Heart left ventricle (tissue), 16 donors: ENCODE measurements at regions not wholly inside any gene's neighbourhood (a gene's known extent, or its start where the extent isn't known, plus 50 kb on each side); places are given as distances from the start of the nearest gene placed in this dataset.

Experiments used
- ATAC-seq, 4 donors: fragments of 200-7000 bp; cut with Tn5 transposase; one replicate each; pipeline ENCODE4 v1.9.1; 2020 to 2022; ENCODE audit warnings: moderate library complexity in 4 of 4, mild to moderate bottlenecking in 3 of 4, moderate number of reproducible peaks in 1 of 4
- DNase-seq, 5 donors: peaks; one replicate each; pipeline ENCODE4 v3.0.0-alpha.2; 2020
- H3K27ac ChIP-seq, 12 donors: fragments of 200-600 bp; sonication (generic) in 4 of 12; one replicate each; pipeline versions ENCODE4 v1.5.0 to v1.8.0; 2016 to 2022; ENCODE audit warnings: mild to moderate bottlenecking in 2 of 12
- H3K27me3 ChIP-seq, 9 donors: fragments of 200-600 bp; sonication (generic) in 2 of 9; one replicate each; pipeline versions ENCODE4 v1.5.1 to v1.8.0; 2016 to 2022; ENCODE audit warnings: mild to moderate bottlenecking in 3 of 9
- H3K36me3 ChIP-seq, 9 donors: fragments of 200-600 bp; sonication (generic) in 2 of 9; one replicate each; pipeline versions ENCODE4 v1.5.0 to v1.8.0; 2018 to 2022; ENCODE audit warnings: mild to moderate bottlenecking in 2 of 9
- H3K4me1 ChIP-seq, 12 donors: fragments of 200-600 bp; sonication (generic) in 4 of 12; one replicate each; pipeline versions ENCODE4 v1.5.0 to v1.8.0; 2016 to 2022; ENCODE audit warnings: mild to moderate bottlenecking in 3 of 12
- H3K4me3 ChIP-seq, 12 donors: fragments of 200-600 bp; sonication (generic) in 4 of 12; one replicate each; pipeline versions ENCODE4 v1.5.0 to v1.8.0; 2017 to 2022; ENCODE audit warnings: mild to moderate bottlenecking in 9 of 12, moderate library complexity in 4 of 12
- H3K9me3 ChIP-seq, 12 donors: fragments of 200-600 bp; sonication (generic) in 4 of 12; one replicate each; pipeline versions ENCODE4 v1.5.0 to v1.8.0; 2016 to 2022; ENCODE audit warnings: mild to moderate bottlenecking in 1 of 12
- POLR2A ChIP-seq, 2 donors: fragments of 450-650 bp; IDR thresholded peaks; one replicate each; pipeline ENCODE4 v1.6.1; 2017; ENCODE audit warnings: antibody characterized with exemption in 2 of 2, mild to moderate bottlenecking in 2 of 2, moderate library complexity in 2 of 2
- WGBS, 4 donors: extraction: QIAGEN DNeasy Blood & Tissue Kit in 2 of 4; methylation state at CpG; one replicate each; pipeline versions ENCODE4 v1.1.5 to v1.1.7; 2013 to 2018; 5-methylcytosine and 5-hydroxymethylcytosine counted together
- intact Hi-C, 10 donors: fragments of 100-400 bp; cut with DNase I; formaldehyde crosslinking; loops; one replicate each; pipeline versions ENCODE4 v1.11.1 to v1.14.2; 2022
- TF ChIP-seq, protein P1 (sequence below), 12 donors: fragments of 200-600 bp; sonication (generic) in 4 of 12; IDR thresholded peaks; one replicate each; pipeline versions ENCODE4 v1.5.0 to v1.8.0; 2018 to 2022; ENCODE audit warnings: antibody characterized with exemption in 12 of 12, mild to moderate bottlenecking in 5 of 12
- donor health status: ischemic (EF 13 %, LVEDD 7.1; RV severe dilation, severe dysfunction).
- donor health status: healthy with polysubstance abuse.
- donor health status: DM: no; HTN: yes; CAD: no.
- donor health status: DM: no; HTN: no; CAD: no.
- donor health status: ischemic (EF 25% LVEDD 6.9; RV normal size, moderate dysfunction).
- donor health status: ischemic (EF 25% LVEDD 5.7; RV mildly dilated, moderate dysfunction).
- donor health status: healthy.
- donor health status: DM: yes; HTN: yes; CAD: no.
- donor health status: ischemic (EF 35%, LVEDD 5.7; RV mildly dilated, moderate dysfunction).
- donor health status: nonischemic (EF 11% LVEDD 7.7; RV severe dilation, severe dysfunction).
- donor health status: DM: yes; HTN: yes; CAD: no.
- donor health status: PGD.
- donor health status: ischemic (EF 29% LVEDD 5.4; RV normal size, mild dysfunction).
- donor health status: nonischemic (EF 23%, LVEDD 6.1; RV moderate dilation, normal function).

- Histone ChIP-seq H3K27ac (peak overlapping the region in 1 of 12 donors; percentile 10), H3K4me1 (no peaks in the 10 kb centered on the region), H3K27me3 (peaks cover 0 to 40% (median 4%) of the 10 kb centered on the region in 9 donors), H3K9me3 (peaks cover 0 to 8% (median 3%) of the 10 kb centered on the region in 12 donors), H3K4me3 (no peak overlapping the region), H3K36me3 (no peaks in the 10 kb centered on the region)
- DNase-seq: no peak
- intact Hi-C loops: loop anchor here in 1 of 10 donors (5.0 kb wide), 1 partner anchor 49 kb away; no protein-coding TSS in a partner anchor
- no peak for ATAC-seq
- TF ChIP-seq POLR2A (IDR thresholded peaks at IDR 0.05): no peak
- TF ChIP-seq, protein P1, sequence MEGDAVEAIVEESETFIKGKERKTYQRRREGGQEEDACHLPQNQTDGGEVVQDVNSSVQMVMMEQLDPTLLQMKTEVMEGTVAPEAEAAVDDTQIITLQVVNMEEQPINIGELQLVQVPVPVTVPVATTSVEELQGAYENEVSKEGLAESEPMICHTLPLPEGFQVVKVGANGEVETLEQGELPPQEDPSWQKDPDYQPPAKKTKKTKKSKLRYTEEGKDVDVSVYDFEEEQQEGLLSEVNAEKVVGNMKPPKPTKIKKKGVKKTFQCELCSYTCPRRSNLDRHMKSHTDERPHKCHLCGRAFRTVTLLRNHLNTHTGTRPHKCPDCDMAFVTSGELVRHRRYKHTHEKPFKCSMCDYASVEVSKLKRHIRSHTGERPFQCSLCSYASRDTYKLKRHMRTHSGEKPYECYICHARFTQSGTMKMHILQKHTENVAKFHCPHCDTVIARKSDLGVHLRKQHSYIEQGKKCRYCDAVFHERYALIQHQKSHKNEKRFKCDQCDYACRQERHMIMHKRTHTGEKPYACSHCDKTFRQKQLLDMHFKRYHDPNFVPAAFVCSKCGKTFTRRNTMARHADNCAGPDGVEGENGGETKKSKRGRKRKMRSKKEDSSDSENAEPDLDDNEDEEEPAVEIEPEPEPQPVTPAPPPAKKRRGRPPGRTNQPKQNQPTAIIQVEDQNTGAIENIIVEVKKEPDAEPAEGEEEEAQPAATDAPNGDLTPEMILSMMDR (IDR thresholded peaks at IDR 0.05): no peak
- 66 to 84% (median 73%) methylated on average over 4 of the region's 4 CpGs for WGBS, 4 donors
These were observed 115.5 kb upstream of the PARP11 start for GRCh38 chr12:3988519-3989217.

DNA sequence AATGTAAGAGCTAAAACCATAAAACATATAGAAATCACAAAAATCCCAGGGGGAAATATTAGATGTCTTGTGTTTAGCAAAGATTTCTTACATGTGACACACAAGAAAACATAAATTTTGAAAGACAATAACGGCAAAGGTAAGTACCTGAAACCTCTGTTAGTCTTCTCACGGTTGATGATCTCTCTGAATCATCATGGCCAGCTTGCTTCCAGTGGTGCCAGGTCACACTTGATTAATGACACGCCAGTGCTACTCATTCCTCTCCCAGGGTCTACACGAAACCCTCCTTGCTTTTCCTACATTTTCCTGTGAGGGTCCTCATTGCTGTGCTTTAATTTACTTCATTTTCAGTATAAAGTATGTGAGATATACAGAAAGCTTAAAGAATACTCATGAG is 114.4 kb upstream of the PARP11 start:
- no peak for TF ChIP-seq POLR2A (IDR thresholded peaks at IDR 0.05)
- TF ChIP-seq, protein P1 (IDR thresholded peaks at IDR 0.05): no peak
- intact Hi-C loops: loop anchor here in 1 of 10 donors (5.0 kb wide), 1 partner anchor 50 kb away; no protein-coding TSS in a partner anchor
- Histone ChIP-seq H3K36me3 (no peaks in the 10 kb centered on the region), H3K27ac (no peak overlapping the region), H3K9me3 (peaks cover 0 to 17% (median 9%) of the 10 kb centered on the region in 12 donors), H3K4me1 (no peaks in the 10 kb centered on the region), H3K4me3 (no peak overlapping the region), H3K27me3 (peaks cover 0 to 32% (median 4%) of the 10 kb centered on the region in 9 donors)
- WGBS, 4 donors: 84 to 94% (median 90%) methylated on average over 4 of the region's 4 CpGs
- ATAC-seq (no peak), DNase-seq (no peak)

DNA sequence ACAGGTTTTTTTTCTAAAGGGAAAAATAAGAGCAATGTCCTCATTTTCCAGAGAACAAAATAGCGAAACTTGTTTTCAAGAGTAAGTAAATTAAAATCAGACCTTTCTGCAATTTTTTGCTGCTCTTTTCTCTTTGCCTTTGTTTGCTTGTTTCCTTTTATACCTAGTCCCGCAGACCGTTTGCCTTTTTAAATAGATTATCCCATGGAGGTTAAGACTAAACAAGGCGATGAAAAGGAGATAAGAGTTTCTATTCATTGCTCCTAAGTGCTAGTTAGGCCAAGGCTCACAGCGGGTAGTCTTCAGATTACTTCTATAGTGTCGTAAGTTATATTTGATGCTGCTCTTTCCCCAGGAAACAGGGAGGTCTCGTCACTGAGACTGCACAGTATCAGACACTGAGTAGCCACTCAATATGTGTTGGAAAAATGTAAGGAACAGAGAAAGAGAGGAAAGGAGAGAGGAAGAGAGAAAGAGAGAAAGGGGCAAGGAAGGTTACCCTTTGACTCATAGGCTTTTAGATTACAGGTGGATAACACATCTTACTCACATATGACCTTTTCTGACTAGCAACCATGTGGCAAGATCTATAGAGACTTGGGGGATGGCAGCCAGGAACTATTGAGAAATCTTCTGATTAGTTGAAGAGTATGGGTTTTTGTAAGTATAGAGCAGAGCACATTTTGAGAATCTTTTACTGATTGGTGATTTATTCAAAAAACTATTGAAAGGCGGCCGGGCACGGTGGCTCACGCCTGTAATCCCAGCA is 107.5 kb upstream of the PARP11 start:
- Histone ChIP-seq H3K4me3 (no peak overlapping the region), H3K27ac (no peak overlapping the region), H3K27me3 (no peaks in the 10 kb centered on the region), H3K36me3 (no peaks in the 10 kb centered on the region), H3K9me3 (peaks cover 0 to 18% (median 9%) of the 10 kb centered on the region in 12 donors), H3K4me1 (no peaks in the 10 kb centered on the region)
- intact Hi-C loops: no loop called here
- DNase-seq (no peak), ATAC-seq (no peak)
- no peak for TF ChIP-seq POLR2A (IDR thresholded peaks at IDR 0.05)
- TF ChIP-seq, protein P1 (IDR thresholded peaks at IDR 0.05): no peak
- 65 to 69% (median 68%) methylated on average over 11 of the region's 11 CpGs for WGBS, 4 donors

- no peak for DNase-seq
- no peak overlapping the region for H3K4me3 ChIP-seq
- no peaks in the 10 kb centered on the region for H3K27me3 ChIP-seq
- no peak overlapping the region for H3K27ac ChIP-seq
- peaks cover 0 to 4% (median 0%) of the 10 kb centered on the region in 12 donors for H3K9me3 ChIP-seq
- intact Hi-C loops: no loop called here
- TF ChIP-seq, protein P1 (IDR thresholded peaks at IDR 0.05): no peak
- TF ChIP-seq POLR2A (IDR thresholded peaks at IDR 0.05): no peak
- 87 to 92% (median 89%) methylated on average over 2 of the region's 2 CpGs for WGBS, 4 donors
- no peak for ATAC-seq
- H3K4me1 ChIP-seq: peaks cover 0 to 27% (median 0%) of the 10 kb centered on the region in 12 donors
- no peaks in the 10 kb centered on the region for H3K36me3 ChIP-seq
These were observed 104.4 kb upstream of the PARP11 start for GRCh38 chr12:3977621-3978020.
